Breast epithelium (tissue), 4 donors: ENCODE measurements at regions not wholly inside any gene's neighbourhood (a gene's known extent, or its start where the extent isn't known, plus 50 kb on each side); places are given as distances from the start of the nearest gene placed in this dataset.

Source experiments
- DNase-seq, 2 donors: peaks; one replicate each; pipeline ENCODE4 v3.0.0-alpha.2; 2019; ENCODE audit warnings: low spot score in 2 of 2
- H3K27ac ChIP-seq, 2 donors: fragments of 200-600 bp; sonication (generic) in 1 of 2; one replicate each; pipeline ENCODE4 v1.5.1; 2016 to 2019; ENCODE audit warnings: mild to moderate bottlenecking in 1 of 2
- H3K27me3 ChIP-seq, 2 donors: fragments of 200-600 bp; sonication (generic) in 1 of 2; one replicate each; pipeline versions ENCODE4 v1.5.1 to v1.6.0; 2017 to 2019; ENCODE audit warnings: control low read depth in 1 of 2, mild to moderate bottlenecking in 1 of 2
- H3K36me3 ChIP-seq: fragments of 200-600 bp; one replicate; pipeline ENCODE4 v1.5.1; 2019
- H3K4me1 ChIP-seq, 2 donors: fragments of 200-600 bp; sonication (generic); one replicate each; pipeline ENCODE4 v1.5.1; 2016 to 2019; ENCODE audit warnings: control low read depth in 1 of 2
- H3K4me3 ChIP-seq, 3 donors: fragments of 200-600 bp; sonication (generic); 1 replicate in 2 of 3; 2 replicates in 1 of 3; pipeline ENCODE4 v1.5.1; 2016 to 2019; ENCODE audit warnings: mild to moderate bottlenecking in 3 of 3, moderate library complexity in 2 of 3
- H3K9me3 ChIP-seq, 2 donors: fragments of 200-600 bp; sonication (generic) in 1 of 2; one replicate each; pipeline ENCODE4 v1.5.1; 2016 to 2019; ENCODE audit warnings: control low read depth in 1 of 2
- POLR2A ChIP-seq: fragments of 450-650 bp; IDR thresholded peaks from one replicate; pipeline ENCODE4 v1.6.1; 2016; ENCODE audit warnings: antibody characterized with exemption, mild to moderate bottlenecking, moderate library complexity
- POLR2AphosphoS5 ChIP-seq, 3 donors: sonication (generic); formaldehyde crosslinking; IDR thresholded peaks; one replicate each; pipeline ENCODE4 v1.6.1; 2017; ENCODE audit warnings: antibody characterized with exemption in 3 of 3
- intact Hi-C: fragments of 100-400 bp; cut with DNase I; formaldehyde crosslinking; loops from one replicate; pipeline ENCODE4 v1.15.1; 2023; ENCODE audit warnings: low total_unique reads
- TF ChIP-seq, protein P1 (sequence below), 3 donors: fragments of 450-650 bp; IDR thresholded peaks; one replicate each; pipeline ENCODE4 v1.5.1; 2016 to 2017; ENCODE audit warnings: antibody characterized with exemption in 3 of 3, mild to moderate bottlenecking in 3 of 3, moderate library complexity in 3 of 3

DNA sequence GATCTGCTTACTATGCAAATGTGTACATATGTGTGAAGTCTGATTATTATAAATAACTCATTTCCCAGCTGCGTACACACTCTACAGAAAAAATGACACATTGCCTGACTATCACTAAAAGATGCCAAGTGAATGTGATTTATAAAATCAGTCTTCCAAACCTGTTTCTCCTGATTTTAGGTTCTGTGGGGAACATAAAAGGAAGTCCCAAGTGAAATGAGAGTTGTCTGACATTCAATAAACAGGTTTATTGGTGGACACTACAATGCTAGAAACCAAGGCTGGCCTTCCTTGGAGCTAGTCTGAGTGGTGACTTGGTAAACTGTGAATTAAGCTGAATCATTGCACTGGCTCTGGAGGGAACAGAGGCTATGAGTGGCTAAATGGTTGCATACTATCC is 287.9 kb upstream of the ESRRG start:
- no peaks in the 10 kb centered on the region for H3K27me3 ChIP-seq
- H3K9me3 ChIP-seq: no peaks in the 10 kb centered on the region
- no peak overlapping the region for H3K27ac ChIP-seq
- H3K4me1 ChIP-seq: no peaks in the 10 kb centered on the region
- intact Hi-C loops: no loop called here
- H3K36me3 ChIP-seq: no peaks in the 10 kb centered on the region
- DNase-seq: no peak
- TF ChIP-seq POLR2A (no peak), POLR2AphosphoS5 (IDR thresholded peaks at IDR 0.05) (no peak)
- TF ChIP-seq, protein P1, sequence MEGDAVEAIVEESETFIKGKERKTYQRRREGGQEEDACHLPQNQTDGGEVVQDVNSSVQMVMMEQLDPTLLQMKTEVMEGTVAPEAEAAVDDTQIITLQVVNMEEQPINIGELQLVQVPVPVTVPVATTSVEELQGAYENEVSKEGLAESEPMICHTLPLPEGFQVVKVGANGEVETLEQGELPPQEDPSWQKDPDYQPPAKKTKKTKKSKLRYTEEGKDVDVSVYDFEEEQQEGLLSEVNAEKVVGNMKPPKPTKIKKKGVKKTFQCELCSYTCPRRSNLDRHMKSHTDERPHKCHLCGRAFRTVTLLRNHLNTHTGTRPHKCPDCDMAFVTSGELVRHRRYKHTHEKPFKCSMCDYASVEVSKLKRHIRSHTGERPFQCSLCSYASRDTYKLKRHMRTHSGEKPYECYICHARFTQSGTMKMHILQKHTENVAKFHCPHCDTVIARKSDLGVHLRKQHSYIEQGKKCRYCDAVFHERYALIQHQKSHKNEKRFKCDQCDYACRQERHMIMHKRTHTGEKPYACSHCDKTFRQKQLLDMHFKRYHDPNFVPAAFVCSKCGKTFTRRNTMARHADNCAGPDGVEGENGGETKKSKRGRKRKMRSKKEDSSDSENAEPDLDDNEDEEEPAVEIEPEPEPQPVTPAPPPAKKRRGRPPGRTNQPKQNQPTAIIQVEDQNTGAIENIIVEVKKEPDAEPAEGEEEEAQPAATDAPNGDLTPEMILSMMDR (IDR thresholded peaks at IDR 0.05): no peak
- no peak overlapping the region for H3K4me3 ChIP-seq

DNA sequence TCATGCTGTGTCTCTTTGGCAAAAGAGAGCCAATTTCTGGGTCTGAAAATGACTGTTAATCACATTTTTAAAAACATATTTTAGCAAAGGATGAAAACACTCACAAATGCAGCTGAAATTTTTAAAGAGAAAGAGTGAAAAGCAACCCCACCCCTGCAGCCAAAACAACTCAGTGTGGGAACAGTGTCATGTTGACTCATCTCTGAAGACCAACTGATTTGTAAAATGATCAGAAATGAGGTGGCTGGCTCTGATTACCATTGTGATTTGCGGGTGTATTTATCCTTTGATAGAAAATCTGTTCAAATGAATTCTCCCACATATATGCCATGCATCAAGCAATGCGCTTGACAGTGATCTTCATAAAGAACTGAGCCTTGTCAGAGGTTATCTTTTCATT is 287.0 kb upstream of the ESRRG start:
- no peak for DNase-seq
- no peaks in the 10 kb centered on the region for H3K36me3 ChIP-seq
- no peaks in the 10 kb centered on the region for H3K4me1 ChIP-seq
- no peaks in the 10 kb centered on the region for H3K9me3 ChIP-seq
- H3K27me3 ChIP-seq: no peaks in the 10 kb centered on the region
- intact Hi-C loops: no loop called here
- TF ChIP-seq POLR2AphosphoS5 (IDR thresholded peaks at IDR 0.05) (no peak), POLR2A (no peak)
- TF ChIP-seq, protein P1 (IDR thresholded peaks at IDR 0.05): no peak
- H3K27ac ChIP-seq: no peak overlapping the region
- no peak overlapping the region for H3K4me3 ChIP-seq

DNA sequence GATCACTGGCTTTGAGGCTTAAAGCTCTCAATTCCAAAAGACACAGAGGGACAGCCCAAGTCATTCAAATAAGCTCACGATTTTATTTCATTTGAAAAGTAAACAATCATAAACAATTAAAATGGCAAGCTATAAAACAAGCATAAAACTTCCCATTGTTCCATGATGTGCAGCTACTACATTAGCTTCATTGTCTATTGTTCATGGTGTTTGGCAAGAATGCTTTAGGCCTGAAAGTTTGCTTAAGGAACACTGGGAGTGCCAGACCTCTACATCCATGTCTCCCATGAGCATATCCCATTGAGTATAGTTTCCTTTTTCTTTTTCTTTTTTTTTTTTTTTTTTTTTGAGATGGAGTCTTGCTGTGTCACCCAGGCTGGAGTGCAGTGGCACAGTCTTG is 286.1 kb upstream of the ESRRG start:
- intact Hi-C loops: no loop called here
- H3K27ac ChIP-seq: peak overlapping the region; percentile 31 to 38
- H3K4me1 ChIP-seq: no peaks in the 10 kb centered on the region
- no peaks in the 10 kb centered on the region for H3K9me3 ChIP-seq
- H3K27me3 ChIP-seq: no peaks in the 10 kb centered on the region
- H3K4me3 ChIP-seq: no peak overlapping the region
- H3K36me3 ChIP-seq: no peaks in the 10 kb centered on the region
- no peak for TF ChIP-seq POLR2A
- TF ChIP-seq, protein P1 (IDR thresholded peaks at IDR 0.05): no peak
- TF ChIP-seq POLR2AphosphoS5 (IDR thresholded peaks at IDR 0.05): no peak
- no peak for DNase-seq

DNA sequence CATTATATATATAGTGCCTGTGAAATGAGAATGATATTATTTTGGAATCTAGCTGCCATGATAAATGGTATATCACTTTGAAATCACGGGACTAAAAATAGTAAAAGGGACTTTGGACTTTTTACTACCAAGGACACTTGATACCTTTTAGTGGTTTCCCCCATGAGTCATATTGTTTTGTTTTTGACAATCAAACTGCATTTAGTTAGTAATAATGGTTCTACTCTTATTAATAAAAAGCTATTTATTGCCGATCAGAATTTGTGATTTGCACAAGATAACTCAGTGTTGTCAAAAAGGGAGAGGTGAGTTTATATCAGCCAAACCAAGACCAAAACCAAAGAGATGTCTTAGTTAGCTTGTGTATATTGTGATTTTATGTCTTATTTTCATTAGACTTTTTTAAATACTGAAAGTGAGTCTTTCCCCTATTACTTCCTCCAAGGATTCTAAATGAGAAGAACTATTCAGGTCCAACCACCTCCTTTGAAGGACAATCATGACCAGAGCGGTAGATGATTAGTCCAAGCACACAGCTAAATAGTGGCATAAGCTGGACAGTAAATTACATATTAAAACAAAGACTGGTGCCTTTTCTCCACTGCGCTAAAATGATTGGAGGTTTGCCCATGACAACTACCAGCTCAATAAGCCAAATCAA is 281.7 kb upstream of the ESRRG start:
- no peaks in the 10 kb centered on the region for H3K36me3 ChIP-seq
- no peaks in the 10 kb centered on the region for H3K4me1 ChIP-seq
- no peak overlapping the region for H3K27ac ChIP-seq
- intact Hi-C loops: no loop called here
- no peaks in the 10 kb centered on the region for H3K27me3 ChIP-seq
- no peak overlapping the region for H3K4me3 ChIP-seq
- no peak for TF ChIP-seq POLR2AphosphoS5 (IDR thresholded peaks at IDR 0.05)
- TF ChIP-seq POLR2A: no peak
- TF ChIP-seq, protein P1 (IDR thresholded peaks at IDR 0.05): no peak
- DNase-seq: no peak
- H3K9me3 ChIP-seq: no peaks in the 10 kb centered on the region

DNA sequence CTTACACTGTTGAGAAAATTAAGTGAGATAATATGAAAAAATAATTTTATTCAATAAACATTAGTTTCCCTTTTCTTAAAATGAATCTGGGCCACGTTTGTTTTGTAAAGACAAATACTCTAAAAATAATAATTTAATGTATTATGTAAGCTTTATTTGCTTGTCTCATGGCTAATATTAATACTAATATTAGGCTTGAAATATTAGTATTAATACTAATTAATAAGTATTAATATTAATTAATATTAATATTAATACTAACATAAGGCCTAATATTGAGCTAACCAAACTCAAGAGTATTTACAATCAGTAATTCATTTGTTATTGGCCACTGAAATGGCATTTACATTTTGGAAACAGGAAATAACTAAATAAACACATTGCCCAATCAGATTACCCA is 280.1 kb upstream of the ESRRG start:
- H3K9me3 ChIP-seq: no peaks in the 10 kb centered on the region
- no peaks in the 10 kb centered on the region for H3K27me3 ChIP-seq
- no peak overlapping the region for H3K4me3 ChIP-seq
- H3K36me3 ChIP-seq: no peaks in the 10 kb centered on the region
- intact Hi-C loops: no loop called here
- H3K4me1 ChIP-seq: no peaks in the 10 kb centered on the region
- no peak overlapping the region for H3K27ac ChIP-seq
- TF ChIP-seq POLR2AphosphoS5 (IDR thresholded peaks at IDR 0.05) (no peak), POLR2A (no peak)
- TF ChIP-seq, protein P1 (IDR thresholded peaks at IDR 0.05): no peak
- no peak for DNase-seq
